ENCODE measurements at regions not wholly inside any gene's neighbourhood (a gene's known extent, or its start where the extent isn't known, plus 50 kb on each side); places are given as distances from the start of the nearest gene placed in this dataset.

DNA sequence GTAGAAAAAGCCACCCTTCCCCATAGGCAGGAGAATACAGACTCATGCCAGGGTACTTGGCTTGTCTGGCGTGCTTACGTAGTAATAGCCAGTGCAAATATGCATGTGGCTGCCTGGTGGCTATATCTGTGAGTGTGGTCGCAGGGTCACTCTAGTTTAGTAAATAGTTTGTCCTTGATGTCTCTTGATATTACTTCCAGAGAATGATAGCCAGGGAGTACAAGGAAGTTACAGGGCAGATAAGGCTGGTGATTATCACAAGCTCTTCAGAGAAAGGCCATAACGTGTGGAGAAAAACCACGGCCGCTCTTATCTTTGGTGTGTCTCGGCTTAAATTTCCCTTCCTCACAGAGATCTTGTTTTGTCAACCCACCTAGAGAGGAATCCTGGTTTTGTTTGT lies 54.3 kb upstream of the SLC39A10 start:
- H3K4me2 ChIP-seq (ENCODE audit: low read depth, low read length) = no peak overlapping the region
- H3K79me2 ChIP-seq (ENCODE audit: insufficient read depth, low read length) = no peaks in the 10 kb centered on the region
- BruUV-seq (replicated peaks) = no TSS peak
- ATAC-seq (no peak), FAIRE-seq (no peak), DNase-seq (ENCODE audit: low spot score) (no peak)
- no peaks in the 10 kb centered on the region for H3K9me3 ChIP-seq (ENCODE audit: low read length)
- H4K20me1 ChIP-seq (ENCODE audit: insufficient read depth, low read length) = no peaks in the 10 kb centered on the region
- H3K4me3 ChIP-seq (replicated peaks in 1 of 3; ENCODE audit: insufficient read depth in 1 of 3, low read depth in 2 of 3, low read length in 3 of 3) = no peak overlapping the region
- TF ChIP-seq ZNF264 (CRISPR knock-in tag; IDR thresholded peaks at IDR 0.05) = no peak
- TF ChIP-seq ZNF761 (CRISPR knock-in tag; conservative IDR thresholded peaks at IDR 0.05) = no peak
- no peak for TF ChIP-seq ZNF550 (CRISPR knock-in tag; IDR thresholded peaks at IDR 0.05; ENCODE audit: borderline replicate concordance)
- TF ChIP-seq SP2 (CRISPR knock-in tag; IDR thresholded peaks at IDR 0.05) = no peak
- no peak for TF ChIP-seq HOXA9 (CRISPR knock-in tag; IDR thresholded peaks at IDR 0.05; ENCODE audit: borderline replicate concordance)
- TF ChIP-seq ZNF432 (CRISPR knock-in tag; IDR thresholded peaks at IDR 0.05; ENCODE audit: borderline replicate concordance) = no peak
- TF ChIP-seq ZFP36L1 (CRISPR knock-in tag; IDR thresholded peaks at IDR 0.05) = no peak
- TF ChIP-seq NFKBIZ (CRISPR knock-in tag; IDR thresholded peaks at IDR 0.05) = no peak
- no peak for TF ChIP-seq AKNA (CRISPR knock-in tag; IDR thresholded peaks at IDR 0.05; ENCODE audit: borderline replicate concordance)
- no peak for TF ChIP-seq SIX4 (CRISPR knock-in tag; IDR thresholded peaks at IDR 0.05)
- TF ChIP-seq, protein P1, sequence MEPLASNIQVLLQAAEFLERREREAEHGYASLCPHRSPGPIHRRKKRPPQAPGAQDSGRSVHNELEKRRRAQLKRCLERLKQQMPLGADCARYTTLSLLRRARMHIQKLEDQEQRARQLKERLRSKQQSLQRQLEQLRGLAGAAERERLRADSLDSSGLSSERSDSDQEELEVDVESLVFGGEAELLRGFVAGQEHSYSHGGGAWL (CRISPR knock-in tag; IDR thresholded peaks at IDR 0.05) = no peak
- TF ChIP-seq TBX2 (CRISPR knock-in tag; IDR thresholded peaks at IDR 0.05; ENCODE audit: borderline replicate concordance) = no peak
- TF ChIP-seq PCBP2 (optimal IDR thresholded peaks at IDR 0.05; ENCODE audit: low read depth, low read length, poor library complexity, severe bottlenecking) = no peak
- no peak for TF ChIP-seq PRDM4 (CRISPR knock-in tag; IDR thresholded peaks at IDR 0.05; ENCODE audit: borderline replicate concordance)
- TF ChIP-seq REPIN1 (CRISPR knock-in tag; IDR thresholded peaks at IDR 0.05; ENCODE audit: borderline replicate concordance, low read depth) = no peak
- TF ChIP-seq ZNF350 (CRISPR knock-in tag; IDR thresholded peaks at IDR 0.05; ENCODE audit: borderline replicate concordance, low read depth) = no peak
- TF ChIP-seq, protein P2, sequence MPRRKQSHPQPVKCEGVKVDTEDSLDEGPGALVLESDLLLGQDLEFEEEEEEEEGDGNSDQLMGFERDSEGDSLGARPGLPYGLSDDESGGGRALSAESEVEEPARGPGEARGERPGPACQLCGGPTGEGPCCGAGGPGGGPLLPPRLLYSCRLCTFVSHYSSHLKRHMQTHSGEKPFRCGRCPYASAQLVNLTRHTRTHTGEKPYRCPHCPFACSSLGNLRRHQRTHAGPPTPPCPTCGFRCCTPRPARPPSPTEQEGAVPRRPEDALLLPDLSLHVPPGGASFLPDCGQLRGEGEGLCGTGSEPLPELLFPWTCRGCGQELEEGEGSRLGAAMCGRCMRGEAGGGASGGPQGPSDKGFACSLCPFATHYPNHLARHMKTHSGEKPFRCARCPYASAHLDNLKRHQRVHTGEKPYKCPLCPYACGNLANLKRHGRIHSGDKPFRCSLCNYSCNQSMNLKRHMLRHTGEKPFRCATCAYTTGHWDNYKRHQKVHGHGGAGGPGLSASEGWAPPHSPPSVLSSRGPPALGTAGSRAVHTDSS (CRISPR knock-in tag; conservative IDR thresholded peaks at IDR 0.05) = no peak
- H3K36me3 ChIP-seq (replicated peaks in 1 of 2; ENCODE audit: control insufficient read depth in 1 of 2, insufficient read depth in 2 of 2, low read length in 2 of 2) = no peaks in the 10 kb centered on the region
- WGBS (ENCODE audit: low lambda C conversion rate) = 64% methylated on average over 7 of the region's 7 CpGs
- no peak overlapping the region for H3K9ac ChIP-seq (ENCODE audit: insufficient read depth, low read depth, low read length)
- H3K4me1 ChIP-seq (ENCODE audit: insufficient read depth, low read length) = no peaks in the 10 kb centered on the region
- in situ Hi-C loops (cut with HindIII; ENCODE audit: extremely low pct_ligation_motif_present, low pct_unique_long_range_greater_than_20kb) = no loop called here
- ChIA-PET POLR2A (no interaction called here), CTCF (ENCODE audit: low intra/inter-chr PET ratio, low total read pairs) (no interaction called here)
- H2AFZ ChIP-seq (ENCODE audit: low read length) = no peak overlapping the region
- intact Hi-C loops (cut with micrococcal nuclease; ENCODE audit: unreplicated experiment) = no loop called here
- no peak overlapping the region for H3K27ac ChIP-seq (ENCODE audit: extremely low read length, insufficient read depth, low read length)
- no peaks in the 10 kb centered on the region for H3K27me3 ChIP-seq (ENCODE audit: control insufficient read depth in 1 of 2, insufficient read depth in 2 of 2, low read length in 2 of 2)
